GM12864 (cell line): ENCODE measurements at regions not wholly inside any gene's neighbourhood (a gene's known extent, or its start where the extent isn't known, plus 50 kb on each side); places are given as distances from the start of the nearest gene placed in this dataset.

ENCODE experiments used
- DNase-seq: peaks from one replicate; pipeline ENCODE4 v3.0.0-alpha.2; 2011; ENCODE audit warnings: low read depth
- H3K4me3 ChIP-seq: 2 replicates; pipeline ENCODE4 v1.5.1; 2011; ENCODE audit warnings: mild to moderate bottlenecking, low read depth, low read length, control low read depth
- TF ChIP-seq, protein P1 (sequence below): IDR thresholded peaks from 2 replicates; pipeline ENCODE4 v1.5.1; 2011; ENCODE audit warnings: low read depth, mild to moderate bottlenecking, moderate library complexity, low read length, control low read depth, inconsistent platforms; ENCODE audit errors: missing control alignments

DNA sequence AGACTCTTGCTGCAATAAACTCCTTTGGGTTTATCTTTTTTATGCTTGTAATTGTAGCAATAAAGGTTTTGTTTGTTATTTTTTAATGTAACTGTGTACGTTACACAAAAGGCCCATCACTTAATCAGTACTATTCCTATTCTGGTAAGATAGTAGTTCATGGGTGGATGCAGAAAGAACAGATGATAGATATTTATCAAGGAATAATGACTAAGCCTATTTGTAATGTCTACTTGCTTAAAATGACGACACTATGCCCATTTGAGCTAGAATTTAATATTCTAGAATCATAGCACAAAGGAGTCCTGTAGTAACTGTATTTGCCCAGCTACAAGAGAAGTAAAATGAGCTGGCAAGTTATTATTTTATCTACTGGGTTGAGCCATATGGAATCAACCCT lies 235.4 kb upstream of the DYNLRB2 start:
- no peak for DNase-seq
- no peak overlapping the region for H3K4me3 ChIP-seq
- TF ChIP-seq, protein P1, sequence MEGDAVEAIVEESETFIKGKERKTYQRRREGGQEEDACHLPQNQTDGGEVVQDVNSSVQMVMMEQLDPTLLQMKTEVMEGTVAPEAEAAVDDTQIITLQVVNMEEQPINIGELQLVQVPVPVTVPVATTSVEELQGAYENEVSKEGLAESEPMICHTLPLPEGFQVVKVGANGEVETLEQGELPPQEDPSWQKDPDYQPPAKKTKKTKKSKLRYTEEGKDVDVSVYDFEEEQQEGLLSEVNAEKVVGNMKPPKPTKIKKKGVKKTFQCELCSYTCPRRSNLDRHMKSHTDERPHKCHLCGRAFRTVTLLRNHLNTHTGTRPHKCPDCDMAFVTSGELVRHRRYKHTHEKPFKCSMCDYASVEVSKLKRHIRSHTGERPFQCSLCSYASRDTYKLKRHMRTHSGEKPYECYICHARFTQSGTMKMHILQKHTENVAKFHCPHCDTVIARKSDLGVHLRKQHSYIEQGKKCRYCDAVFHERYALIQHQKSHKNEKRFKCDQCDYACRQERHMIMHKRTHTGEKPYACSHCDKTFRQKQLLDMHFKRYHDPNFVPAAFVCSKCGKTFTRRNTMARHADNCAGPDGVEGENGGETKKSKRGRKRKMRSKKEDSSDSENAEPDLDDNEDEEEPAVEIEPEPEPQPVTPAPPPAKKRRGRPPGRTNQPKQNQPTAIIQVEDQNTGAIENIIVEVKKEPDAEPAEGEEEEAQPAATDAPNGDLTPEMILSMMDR, result no peak

DNA sequence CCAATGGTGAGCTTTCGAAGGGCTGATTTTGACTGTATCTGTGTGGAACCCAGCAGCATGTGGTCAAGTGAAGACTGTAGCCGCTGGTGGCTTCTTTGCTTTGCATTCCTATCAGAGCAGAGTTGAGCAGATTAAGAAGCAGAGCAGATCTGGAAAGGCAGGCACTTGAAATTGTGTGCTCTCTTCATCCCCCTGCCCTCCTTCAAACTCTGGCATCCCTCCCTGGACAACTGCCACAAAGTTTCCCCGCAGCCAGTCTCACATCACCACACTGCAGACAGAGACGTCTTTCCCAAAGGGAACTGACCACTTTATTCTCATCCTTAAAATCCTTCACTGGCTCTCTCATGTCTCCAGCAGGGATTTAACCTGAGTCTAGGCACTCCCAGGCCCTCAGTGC lies 237.1 kb upstream of the DYNLRB2 start:
- no peak for DNase-seq
- TF ChIP-seq, protein P1, result no peak

DNA sequence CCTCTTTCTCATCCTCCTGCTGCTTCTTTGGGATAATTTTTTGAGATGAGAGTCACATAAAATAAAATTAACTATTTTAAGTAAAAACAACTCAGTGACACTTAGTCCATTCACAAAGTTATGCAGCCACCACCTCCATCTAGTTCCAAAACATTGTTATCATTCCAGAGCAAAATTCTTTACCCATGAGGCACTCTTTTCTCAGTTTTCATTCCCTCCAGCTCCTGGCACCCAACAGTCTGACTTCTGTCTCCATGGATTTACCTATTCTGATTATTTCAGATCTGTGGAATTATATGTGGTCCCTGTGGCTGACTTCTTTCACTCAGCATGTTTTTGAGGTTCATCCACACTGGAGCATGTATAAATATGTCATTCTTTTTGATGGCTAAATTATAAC lies 239.9 kb upstream of the DYNLRB2 start:
- no peak for DNase-seq
- no peak overlapping the region for H3K4me3 ChIP-seq
- TF ChIP-seq, protein P1, result no peak

More for the DNA sequence above, 237.1 kb upstream of the DYNLRB2 start:
- no peak overlapping the region for H3K4me3 ChIP-seq

DNA sequence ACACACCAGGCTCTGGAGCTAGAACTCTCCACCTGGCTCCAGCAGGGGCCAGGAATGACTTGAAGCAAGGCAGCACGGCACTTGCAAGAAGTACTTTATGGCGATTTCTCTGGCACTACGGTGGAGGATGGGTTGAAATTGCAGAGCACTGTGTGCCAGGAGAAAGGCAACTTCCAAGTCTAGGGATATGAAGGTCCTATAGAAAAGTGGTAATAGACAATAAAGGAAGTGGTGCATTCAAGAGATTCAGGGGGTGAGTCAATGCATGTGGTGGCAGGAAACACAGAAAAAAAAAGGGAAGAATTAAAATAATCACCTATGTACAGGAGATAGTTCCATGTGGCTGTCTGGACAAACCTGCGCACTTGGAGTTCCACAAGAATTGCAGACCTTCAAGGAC lies 240.3 kb upstream of the DYNLRB2 start:
- no peak overlapping the region for H3K4me3 ChIP-seq
- DNase-seq, result no peak
- TF ChIP-seq, protein P1, result no peak

DNA sequence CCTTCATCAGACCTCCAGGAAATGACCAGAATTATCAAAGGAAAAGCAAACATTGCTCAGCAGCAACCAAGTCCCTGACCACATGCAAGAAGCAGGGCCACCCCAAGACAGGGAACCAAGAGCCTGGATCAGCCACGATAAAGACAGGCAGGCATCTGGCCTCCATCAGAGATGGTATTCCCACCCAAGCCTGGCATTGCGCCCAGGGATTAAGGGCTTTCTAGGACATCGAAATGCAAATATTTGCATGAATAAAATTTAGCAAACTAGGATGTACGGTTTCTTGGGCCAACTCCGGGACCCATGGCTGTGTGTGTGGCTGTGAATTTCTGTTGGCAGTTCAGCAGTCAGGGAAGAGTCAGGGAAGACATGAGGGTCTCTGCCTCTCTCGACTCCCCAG lies 241.4 kb upstream of the DYNLRB2 start:
- TF ChIP-seq, protein P1, result no peak
- H3K4me3 ChIP-seq, result no peak overlapping the region
- DNase-seq, result no peak

DNA sequence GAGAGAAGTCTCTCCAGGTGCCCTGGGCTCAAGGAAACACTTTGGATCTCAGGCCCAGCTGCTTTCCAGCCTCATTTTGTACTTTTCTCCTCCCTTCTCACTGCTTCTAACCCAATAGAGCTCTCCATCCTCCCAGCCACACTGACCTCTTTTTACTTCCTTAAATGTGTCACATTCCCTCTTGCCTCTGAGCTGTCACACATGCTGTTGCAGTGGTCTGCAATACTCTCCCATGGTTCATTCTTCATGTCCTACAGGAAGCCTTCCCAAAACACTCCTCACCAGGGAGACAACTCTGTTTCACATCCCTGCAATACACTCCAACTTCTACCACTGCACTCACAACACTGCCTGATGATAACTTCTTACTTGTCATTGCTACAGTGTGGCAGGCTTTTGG lies 242.1 kb upstream of the DYNLRB2 start:
- H3K4me3 ChIP-seq, result no peak overlapping the region
- no peak for DNase-seq
- TF ChIP-seq, protein P1, result no peak

DNA sequence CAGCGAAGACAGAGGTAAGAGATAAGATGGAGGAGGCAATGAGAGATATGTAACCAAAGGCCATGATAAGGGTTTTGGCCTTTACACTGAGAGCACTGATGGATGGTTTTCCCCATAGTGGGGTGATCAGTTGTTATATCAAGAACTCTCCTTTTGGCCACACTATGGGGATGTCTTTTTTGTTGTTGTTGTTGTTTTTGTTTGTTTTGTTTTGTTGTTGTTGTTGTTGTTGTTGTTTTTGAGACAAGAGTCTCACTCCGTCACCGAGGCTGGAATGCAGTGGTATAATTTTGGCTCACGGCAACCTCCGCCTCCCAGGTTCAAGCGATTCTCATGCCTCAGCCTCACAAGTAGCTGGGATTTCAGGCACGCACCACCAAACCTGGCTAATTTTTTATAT lies 244.8 kb upstream of the DYNLRB2 start:
- no peak for DNase-seq
- H3K4me3 ChIP-seq, result no peak overlapping the region
- TF ChIP-seq, protein P1, result no peak
